NCI-H82 treated with DMSO at 0.1 percent for 48 hours (cell line): ENCODE measurements at regions not wholly inside any gene's neighbourhood (a gene's known extent, or its start where the extent isn't known, plus 50 kb on each side); places are given as distances from the start of the nearest gene placed in this dataset.

ENCODE experiments used
- DNase-seq: peaks from one replicate; lab custom pipeline; 2025; ENCODE audit not compliant: unreplicated experiment; lab: John Stamatoyannopoulos, UW

- DNase-seq: no peak
Observed at GRCh38 chr10:131700506-131700905, 200.3 kb upstream of the PPP2R2D start.

- no peak for DNase-seq
Observed at GRCh38 chr10:131701131-131701947, 199.5 kb upstream of the PPP2R2D start.

GRCh38 chr10:131702531-131703356 is 198.1 kb upstream of the PPP2R2D start:
- no peak for DNase-seq

GRCh38 chr10:131703541-131703940 is 197.3 kb upstream of the PPP2R2D start:
- no peak for DNase-seq

GRCh38 chr10:131703941-131704340 is 196.9 kb upstream of the PPP2R2D start:
- DNase-seq: no peak

GRCh38 chr10:131706476-131706875 is 194.3 kb upstream of the PPP2R2D start:
- DNase-seq: no peak

GRCh38 chr10:131706952-131707351 is 193.9 kb upstream of the PPP2R2D start:
- DNase-seq: no peak

- no peak for DNase-seq
Observed at GRCh38 chr10:131708225-131708880, 192.5 kb upstream of the PPP2R2D start.

GRCh38 chr10:131710142-131710861 is 190.5 kb upstream of the PPP2R2D start:
- DNase-seq: no peak

- DNase-seq: no peak
Observed at GRCh38 chr10:131722121-131722520, 178.7 kb upstream of the PPP2R2D start.

- DNase-seq: no peak
Observed at GRCh38 chr10:131722525-131723264, 178.1 kb upstream of the PPP2R2D start.

- DNase-seq: no peak
Observed at GRCh38 chr10:131723297-131724168, 177.3 kb upstream of the PPP2R2D start.

GRCh38 chr10:131724169-131724545 is 176.7 kb upstream of the PPP2R2D start:
- no peak for DNase-seq

- no peak for DNase-seq
Observed at GRCh38 chr10:131724891-131725580, 175.8 kb upstream of the PPP2R2D start.

- no peak for DNase-seq
Observed at GRCh38 chr10:131725581-131726069, 175.2 kb upstream of the PPP2R2D start.

- no peak for DNase-seq
Observed at GRCh38 chr10:131726076-131726880, 174.5 kb upstream of the PPP2R2D start.

- DNase-seq: no peak
Observed at GRCh38 chr10:131726967-131727366, 173.8 kb upstream of the PPP2R2D start.

GRCh38 chr10:131727560-131727959 is 173.2 kb upstream of the PPP2R2D start:
- DNase-seq: no peak
